ENCODE measurements at regions not wholly inside any gene's neighbourhood (a gene's known extent, or its start where the extent isn't known, plus 50 kb on each side); places are given as distances from the start of the nearest gene placed in this dataset.

- ChIA-PET CTCF (interaction anchor here (1.0 to 2.4 kb wide), 2 partner anchors 10 to 120 kb away, joined by 3 to 7 read pairs; no protein-coding TSS in a partner anchor), POLR2A (no interaction called here)
- Histone ChIP-seq H3K4me2 (no peak overlapping the region), H3K27ac (no peak overlapping the region), H3K9me3 (no peaks in the 10 kb centered on the region), H3K4me1 (no peaks in the 10 kb centered on the region), H3K4me3 (no peak overlapping the region)
- no peak for ATAC-seq
- no peak for DNase-seq (ENCODE audit: low read depth in 1 of 2, low spot score in 1 of 2)
- TF ChIP-seq ESRRA (IDR thresholded peaks at IDR 0.05; ENCODE audit: borderline replicate concordance, low read length) (no peak), HDAC2 (IDR thresholded peaks at IDR 0.05) (no peak), HES2 (IDR thresholded peaks at IDR 0.05) (no peak), CHD4 (IDR thresholded peaks at IDR 0.05; ENCODE audit: borderline replicate concordance) (no peak), RAD21 (conservative IDR thresholded peaks at IDR 0.05 in 1 of 2, IDR thresholded peaks at IDR 0.05 in 1 of 2) (no peak), RARB (CRISPR knock-in tag; IDR thresholded peaks at IDR 0.05) (no peak), BCL3 (IDR thresholded peaks at IDR 0.05) (no peak), NR3C1 (IDR thresholded peaks at IDR 0.05) (no peak), JUNB (IDR thresholded peaks at IDR 0.05) (no peak), CTCF (IDR thresholded peaks at IDR 0.05) (no peak)
- no peak for FAIRE-seq
- WGBS (ENCODE audit: missing lambda C conversion rate) = 6% methylated on average over 4 of the region's 4 CpGs
These were observed 178.7 kb upstream of the NSMCE3 start for GRCh38 chr15:29448320-29448719.

- no peak for FAIRE-seq
- H3K4me1 ChIP-seq = no peaks in the 10 kb centered on the region
- ChIA-PET CTCF (no interaction called here), POLR2A (no interaction called here)
- no peak overlapping the region for H3K4me2 ChIP-seq
- H3K27ac ChIP-seq = no peak overlapping the region
- 34% methylated on average over 3 of the region's 3 CpGs for WGBS (ENCODE audit: missing lambda C conversion rate)
- no peak for ATAC-seq
- no peak for TF ChIP-seq USF2 (IDR thresholded peaks at IDR 0.05)
- TF ChIP-seq RARB (CRISPR knock-in tag; IDR thresholded peaks at IDR 0.05) = no peak
- H3K9me3 ChIP-seq = no peaks in the 10 kb centered on the region
- no peak for DNase-seq (ENCODE audit: low read depth in 1 of 2, low spot score in 1 of 2)
- H3K4me3 ChIP-seq = no peak overlapping the region
These were observed 176.9 kb upstream of the NSMCE3 start for GRCh38 chr15:29446480-29446879.

- TF ChIP-seq MAX (IDR thresholded peaks at IDR 0.05) (no peak), ZC3H11A (IDR thresholded peaks at IDR 0.05) (no peak), HES2 (IDR thresholded peaks at IDR 0.05) (no peak), RARB (CRISPR knock-in tag; IDR thresholded peaks at IDR 0.05) (no peak), KDM5A (IDR thresholded peaks at IDR 0.05) (no peak), NR3C1 (IDR thresholded peaks at IDR 0.05) (no peak), HMGXB4 (CRISPR knock-in tag; IDR thresholded peaks at IDR 0.05; ENCODE audit: borderline replicate concordance) (no peak), REST (IDR thresholded peaks at IDR 0.05) (no peak), HOXB5 (CRISPR knock-in tag; IDR thresholded peaks at IDR 0.05) (no peak), CHD2 (IDR thresholded peaks at IDR 0.05; ENCODE audit: low read length, partially characterized antibody) (no peak), CEBPB (IDR thresholded peaks at IDR 0.05) (no peak), HDAC2 (IDR thresholded peaks at IDR 0.05) (no peak), CBX8 (IDR thresholded peaks at IDR 0.05) (no peak), RFX5 (IDR thresholded peaks at IDR 0.05) (no peak), RCOR1 (IDR thresholded peaks at IDR 0.05; ENCODE audit: low read depth, low read length) (no peak), EP300 (IDR thresholded peaks at IDR 0.05) (no peak), EHF (CRISPR knock-in tag; IDR thresholded peaks at IDR 0.05) (no peak), GATA3 (IDR thresholded peaks at IDR 0.05; ENCODE audit: borderline replicate concordance) (no peak), FOSB (CRISPR knock-in tag; IDR thresholded peaks at IDR 0.05) (no peak)
- Histone ChIP-seq H3K9me3 (no peaks in the 10 kb centered on the region), H3K27ac (no peak overlapping the region), H3K4me3 (no peak overlapping the region), H3K4me1 (no peaks in the 10 kb centered on the region; the same call in 2 of the 3 replicates), H3K4me2 (no peak overlapping the region)
- ChIA-PET POLR2A (no interaction called here), CTCF (no interaction called here)
- 23% methylated on average over 5 of the region's 5 CpGs for WGBS (ENCODE audit: missing lambda C conversion rate)
- ATAC-seq = no peak
- DNase-seq (ENCODE audit: low read depth in 1 of 2, low spot score in 1 of 2) = no peak
- FAIRE-seq = no peak
These were observed 172.9 kb upstream of the NSMCE3 start for GRCh38 chr15:29442532-29442931.
